ENCODE measurements at regions not wholly inside any gene's neighbourhood (a gene's known extent, or its start where the extent isn't known, plus 50 kb on each side); places are given as distances from the start of the nearest gene placed in this dataset.

GRCh38 chr9:120104771-120105170 is 475.2 kb downstream of the CDK5RAP2 start:
- no peak for DNase-seq

GRCh38 chr9:120100595-120100994 is 479.4 kb downstream of the CDK5RAP2 start:
- no peak for DNase-seq

GRCh38 chr9:120099065-120099464 is 480.9 kb downstream of the CDK5RAP2 start:
- no peak for DNase-seq

- DNase-seq = no peak
Measured at GRCh38 chr9:120098584-120098983, 481.4 kb downstream of the CDK5RAP2 start.

- no peak for DNase-seq
Measured at GRCh38 chr9:120091206-120091605, 488.8 kb downstream of the CDK5RAP2 start.

GRCh38 chr9:120080849-120081248 is 499.1 kb downstream of the CDK5RAP2 start:
- DNase-seq = no peak

- no peak for DNase-seq
Measured at GRCh38 chr9:120078112-120078511, 501.9 kb downstream of the CDK5RAP2 start.

- DNase-seq = no peak
Measured at GRCh38 chr9:120071760-120072159, 508.2 kb downstream of the CDK5RAP2 start.

GRCh38 chr9:120066315-120066714 is 513.7 kb downstream of the CDK5RAP2 start:
- DNase-seq = no peak

- DNase-seq = no peak
Measured at GRCh38 chr9:120065151-120065550, 514.8 kb downstream of the CDK5RAP2 start.

GRCh38 chr9:120045011-120045410 is 535.0 kb downstream of the CDK5RAP2 start:
- DNase-seq = no peak

GRCh38 chr9:120043448-120043847 is 536.5 kb downstream of the CDK5RAP2 start:
- peak; percentile 46 for DNase-seq

GRCh38 chr9:120040896-120041295 is 539.1 kb downstream of the CDK5RAP2 start:
- DNase-seq = no peak

- DNase-seq = no peak
Measured at GRCh38 chr9:120038342-120038741, 541.6 kb downstream of the CDK5RAP2 start.

GRCh38 chr9:120032639-120033038 is 547.3 kb downstream of the CDK5RAP2 start:
- peak; percentile 7 for DNase-seq

GRCh38 chr9:120030847-120031246 is 549.1 kb downstream of the CDK5RAP2 start:
- DNase-seq = no peak

GRCh38 chr9:120018550-120018949 is 561.4 kb downstream of the CDK5RAP2 start:
- no peak for DNase-seq

- DNase-seq = no peak
Measured at GRCh38 chr9:120018037-120018436, 561.9 kb downstream of the CDK5RAP2 start.

- DNase-seq = no peak
Measured at GRCh38 chr9:120016231-120016630, 563.7 kb downstream of the CDK5RAP2 start.

GRCh38 chr9:120014796-120015195 is 565.2 kb downstream of the CDK5RAP2 start:
- DNase-seq = no peak

- no peak for DNase-seq
Measured at GRCh38 chr9:120009856-120010255, 570.1 kb downstream of the CDK5RAP2 start.

- DNase-seq = no peak
Measured at GRCh38 chr9:120001536-120001935, 578.4 kb downstream of the CDK5RAP2 start.

GRCh38 chr9:119998614-119999013 is 581.4 kb downstream of the CDK5RAP2 start:
- DNase-seq = no peak

GRCh38 chr9:119991797-119992196 is 588.2 kb downstream of the CDK5RAP2 start:
- DNase-seq = no peak

GRCh38 chr9:119986713-119987112 is 593.3 kb downstream of the CDK5RAP2 start:
- DNase-seq = peak; percentile 46

- DNase-seq = peak; percentile 69
Measured at GRCh38 chr9:119986205-119986604, 593.8 kb downstream of the CDK5RAP2 start.

All from NCI-H1694 (cell line).